Muscle layer of colon (tissue), 2 donors: ENCODE measurements at regions not wholly inside any gene's neighbourhood (a gene's known extent, or its start where the extent isn't known, plus 50 kb on each side); places are given as distances from the start of the nearest gene placed in this dataset.

Experiments used
- H3K27ac ChIP-seq: one replicate; pipeline ENCODE4 v1.7.0; 2013; ENCODE audit warnings: low read depth, mild to moderate bottlenecking, low read length, moderate library complexity
- H3K27me3 ChIP-seq, 2 donors: one replicate each; pipeline ENCODE4 v1.7.0; 2013; ENCODE audit warnings: low read length in 2 of 2, mild to moderate bottlenecking in 2 of 2; ENCODE audit not compliant: insufficient read depth in 2 of 2, control insufficient read depth in 1 of 2
- H3K36me3 ChIP-seq: one replicate; pipeline ENCODE4 v1.7.0; 2013; ENCODE audit warnings: mild to moderate bottlenecking, low read length; ENCODE audit not compliant: insufficient read depth
- H3K4me1 ChIP-seq: one replicate; pipeline ENCODE4 v1.7.0; 2013; ENCODE audit warnings: mild to moderate bottlenecking, low read length; ENCODE audit not compliant: insufficient read depth
- H3K4me3 ChIP-seq, 2 donors: one replicate each; pipeline ENCODE4 v1.7.0; 2013; ENCODE audit warnings: low read length in 2 of 2, low read depth in 1 of 2, mild to moderate bottlenecking in 1 of 2, moderate library complexity in 1 of 2
- H3K9ac ChIP-seq: one replicate; pipeline ENCODE4 v1.7.0; 2013; ENCODE audit warnings: low read length
- H3K9me3 ChIP-seq: one replicate; pipeline ENCODE4 v1.7.0; 2013; ENCODE audit warnings: mild to moderate bottlenecking, low read length
- donor health status: abdominal sarcoma.
- donor health status: Adenocarcinoma of cecum.

GRCh38 chr3:43857361-43858293 is 166.9 kb downstream of the ABHD5 start:
- Histone ChIP-seq H3K9me3 (no peaks in the 10 kb centered on the region), H3K27ac (no peak overlapping the region), H3K4me3 (no peak overlapping the region), H3K9ac (no peak overlapping the region), H3K27me3 (peaks cover 9 to 14% of the 10 kb centered on the region in 2 donors), H3K4me1 (no peaks in the 10 kb centered on the region), H3K36me3 (no peaks in the 10 kb centered on the region)

GRCh38 chr3:43858294-43858701 is 167.6 kb downstream of the ABHD5 start:
- H3K4me3 ChIP-seq = no peak overlapping the region
- H3K36me3 ChIP-seq = no peaks in the 10 kb centered on the region
- H3K27ac ChIP-seq = no peak overlapping the region
- peaks cover 9 to 14% of the 10 kb centered on the region in 2 donors for H3K27me3 ChIP-seq
- H3K9me3 ChIP-seq = no peaks in the 10 kb centered on the region
- H3K9ac ChIP-seq = no peak overlapping the region
- H3K4me1 ChIP-seq = no peaks in the 10 kb centered on the region

- no peaks in the 10 kb centered on the region for H3K4me1 ChIP-seq
- H3K27me3 ChIP-seq = peaks cover 9 to 14% of the 10 kb centered on the region in 2 donors
- H3K36me3 ChIP-seq = no peaks in the 10 kb centered on the region
- H3K9me3 ChIP-seq = no peaks in the 10 kb centered on the region
- no peak overlapping the region for H3K4me3 ChIP-seq
- H3K27ac ChIP-seq = no peak overlapping the region
- H3K9ac ChIP-seq = no peak overlapping the region
Measured at GRCh38 chr3:43859766-43860165, 169.0 kb downstream of the ABHD5 start.

GRCh38 chr3:43861635-43862034 is 170.9 kb downstream of the ABHD5 start:
- Histone ChIP-seq H3K36me3 (no peaks in the 10 kb centered on the region), H3K27ac (no peak overlapping the region), H3K9ac (no peak overlapping the region), H3K4me3 (no peak overlapping the region), H3K27me3 (peaks cover 9 to 14% of the 10 kb centered on the region in 2 donors), H3K9me3 (no peaks in the 10 kb centered on the region), H3K4me1 (no peaks in the 10 kb centered on the region)

- Histone ChIP-seq H3K9me3 (no peaks in the 10 kb centered on the region), H3K4me1 (no peaks in the 10 kb centered on the region), H3K27me3 (peaks cover 9 to 12% of the 10 kb centered on the region in 2 donors), H3K36me3 (no peaks in the 10 kb centered on the region), H3K9ac (no peak overlapping the region), H3K4me3 (no peak overlapping the region), H3K27ac (no peak overlapping the region)
Measured at GRCh38 chr3:43862470-43862869, 171.7 kb downstream of the ABHD5 start.

- no peaks in the 10 kb centered on the region for H3K9me3 ChIP-seq
- H3K9ac ChIP-seq = no peak overlapping the region
- H3K27ac ChIP-seq = no peak overlapping the region
- H3K36me3 ChIP-seq = no peaks in the 10 kb centered on the region
- no peaks in the 10 kb centered on the region for H3K4me1 ChIP-seq
- H3K4me3 ChIP-seq = no peak overlapping the region
- peaks cover 3 to 4% of the 10 kb centered on the region in 2 donors for H3K27me3 ChIP-seq
Measured at GRCh38 chr3:43862992-43863805, 172.5 kb downstream of the ABHD5 start.

GRCh38 chr3:43863966-43864933 is 173.5 kb downstream of the ABHD5 start:
- H3K27ac ChIP-seq = no peak overlapping the region
- H3K9ac ChIP-seq = no peak overlapping the region
- H3K36me3 ChIP-seq = no peaks in the 10 kb centered on the region
- H3K27me3 ChIP-seq = no peaks in the 10 kb centered on the region
- H3K9me3 ChIP-seq = no peaks in the 10 kb centered on the region
- no peaks in the 10 kb centered on the region for H3K4me1 ChIP-seq
- H3K4me3 ChIP-seq = no peak overlapping the region

- H3K27ac ChIP-seq = no peak overlapping the region
- H3K4me1 ChIP-seq = no peaks in the 10 kb centered on the region
- H3K36me3 ChIP-seq = no peaks in the 10 kb centered on the region
- H3K9ac ChIP-seq = no peak overlapping the region
- no peak overlapping the region for H3K4me3 ChIP-seq
- H3K27me3 ChIP-seq = no peaks in the 10 kb centered on the region
- no peaks in the 10 kb centered on the region for H3K9me3 ChIP-seq
Measured at GRCh38 chr3:43865351-43865750, 174.6 kb downstream of the ABHD5 start.

- no peak overlapping the region for H3K27ac ChIP-seq
- no peak overlapping the region for H3K4me3 ChIP-seq
- H3K36me3 ChIP-seq = no peaks in the 10 kb centered on the region
- H3K9ac ChIP-seq = no peak overlapping the region
- no peaks in the 10 kb centered on the region for H3K27me3 ChIP-seq
- no peaks in the 10 kb centered on the region for H3K9me3 ChIP-seq
- H3K4me1 ChIP-seq = no peaks in the 10 kb centered on the region
Measured at GRCh38 chr3:43865887-43866528, 175.3 kb downstream of the ABHD5 start.

- Histone ChIP-seq H3K4me1 (no peaks in the 10 kb centered on the region), H3K9me3 (no peaks in the 10 kb centered on the region), H3K27ac (no peak overlapping the region), H3K27me3 (no peaks in the 10 kb centered on the region), H3K4me3 (no peak overlapping the region), H3K9ac (no peak overlapping the region), H3K36me3 (no peaks in the 10 kb centered on the region)
Measured at GRCh38 chr3:43866529-43867353, 176.0 kb downstream of the ABHD5 start.
